Upper lobe of left lung (tissue), 6 donors: ENCODE measurements at regions not wholly inside any gene's neighbourhood (a gene's known extent, or its start where the extent isn't known, plus 50 kb on each side); places are given as distances from the start of the nearest gene placed in this dataset.
A peak's percentile ranks its signal among the peaks of the same experiment; 100 is the strongest.

Experiments
- ATAC-seq, 2 donors: fragments of 200-7000 bp; cut with Tn5 transposase; one replicate each; pipeline ENCODE4 v1.9.1; 2022; ENCODE audit warnings: mild to moderate bottlenecking in 2 of 2, moderate library complexity in 2 of 2; ENCODE audit not compliant: low FRiP score in 2 of 2
- DNase-seq, 2 donors: peaks; one replicate each; pipeline ENCODE4 v3.0.0-alpha.2; 2019 to 2020
- H3K27ac ChIP-seq, 4 donors: fragments of 200-600 bp; sonication (generic); one replicate each; pipeline ENCODE4 v1.5.1; 2016 to 2019
- H3K27me3 ChIP-seq, 4 donors: fragments of 200-600 bp; sonication (generic); one replicate each; pipeline ENCODE4 v1.5.1; 2017 to 2019
- H3K36me3 ChIP-seq, 4 donors: fragments of 200-600 bp; sonication (generic); one replicate each; pipeline ENCODE4 v1.5.1; 2016 to 2019
- H3K4me1 ChIP-seq, 4 donors: fragments of 200-600 bp; sonication (generic); one replicate each; pipeline ENCODE4 v1.5.1; 2018 to 2019
- H3K4me3 ChIP-seq, 4 donors: fragments of 200-600 bp; sonication (generic); one replicate each; pipeline ENCODE4 v1.5.1; 2017 to 2019; ENCODE audit warnings: mild to moderate bottlenecking in 2 of 4, moderate library complexity in 1 of 4
- H3K9me3 ChIP-seq, 4 donors: fragments of 200-600 bp; sonication (generic); one replicate each; pipeline ENCODE4 v1.5.1; 2018 to 2019
- CTCF ChIP-seq, 6 experiments: fragments of 450-650 bp in 4 of 6; fragments of 200-600 bp in 2 of 6; sonication (generic) in 2 of 6; IDR thresholded peaks; one replicate each; pipeline ENCODE4 v1.5.1; 2016 to 2019; ENCODE audit warnings: antibody characterized with exemption in 6 of 6
- EP300 ChIP-seq, 4 donors: sonication (generic); formaldehyde crosslinking; IDR thresholded peaks; one replicate each; pipeline ENCODE4 v1.5.1; 2017; ENCODE audit warnings: antibody characterized with exemption in 4 of 4, control low read depth in 2 of 4
- POLR2A ChIP-seq, 4 donors: fragments of 450-650 bp; IDR thresholded peaks; one replicate each; pipeline ENCODE4 v1.5.1; 2016 to 2017; ENCODE audit warnings: antibody characterized with exemption in 4 of 4, mild to moderate bottlenecking in 2 of 4
- POLR2AphosphoS5 ChIP-seq, 2 donors: sonication (generic); formaldehyde crosslinking; IDR thresholded peaks; one replicate each; pipeline ENCODE4 v1.5.1; 2017; ENCODE audit warnings: antibody characterized with exemption in 2 of 2
- WGBS, 2 donors: methylation state at CpG; one replicate each; pipeline ENCODE4 v1.1.5; 2017 to 2018; 5-methylcytosine and 5-hydroxymethylcytosine counted together
- donor health status: DM: no; HTN: no; CAD: no; lungs with moderate emphysema.
- donor health status: DM: no; HTN: yes; CAD: no; lungs with severe emphysema.

- Histone ChIP-seq H3K27ac (no peak overlapping the region), H3K27me3 (no peaks in the 10 kb centered on the region), H3K9me3 (no peaks in the 10 kb centered on the region), H3K36me3 (no peaks in the 10 kb centered on the region), H3K4me3 (no peak overlapping the region), H3K4me1 (peaks cover 0 to 3% (median 0%) of the 10 kb centered on the region in 4 donors)
- TF ChIP-seq POLR2A (IDR thresholded peaks at IDR 0.05) = no peak
- TF ChIP-seq CTCF (IDR thresholded peaks at IDR 0.05) = no peak
- no peak for TF ChIP-seq POLR2AphosphoS5 (IDR thresholded peaks at IDR 0.05)
- no peak for TF ChIP-seq EP300 (IDR thresholded peaks at IDR 0.05)
- 17 to 23% methylated on average over 1 of the region's 1 CpG for WGBS, 2 donors
- DNase-seq (no peak), ATAC-seq (no peak)
Observed at GRCh38 chr4:149291463-149291862, 524.2 kb downstream of the IQCM start.

DNA sequence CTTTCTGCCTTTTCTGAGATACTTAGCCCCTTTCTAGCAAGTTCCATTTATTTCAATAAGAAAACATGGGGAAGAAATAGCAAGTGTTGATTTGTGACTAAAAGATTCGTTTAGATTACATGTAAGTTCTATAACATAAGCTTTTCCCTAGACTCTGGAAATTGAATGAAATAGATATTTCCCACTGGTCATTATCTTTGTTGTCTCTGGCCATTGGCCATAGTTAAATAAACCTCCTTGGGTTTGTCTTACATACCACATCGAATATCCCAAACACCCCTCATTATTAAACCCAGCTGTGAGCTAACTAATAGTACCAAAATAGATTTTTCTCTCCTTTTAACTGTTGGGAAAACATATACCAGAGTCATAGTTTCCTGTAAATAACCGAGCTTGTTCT, 534.8 kb downstream of the IQCM start:
- 52 to 56% methylated on average over 3 of the region's 3 CpGs for WGBS, 2 donors

DNA sequence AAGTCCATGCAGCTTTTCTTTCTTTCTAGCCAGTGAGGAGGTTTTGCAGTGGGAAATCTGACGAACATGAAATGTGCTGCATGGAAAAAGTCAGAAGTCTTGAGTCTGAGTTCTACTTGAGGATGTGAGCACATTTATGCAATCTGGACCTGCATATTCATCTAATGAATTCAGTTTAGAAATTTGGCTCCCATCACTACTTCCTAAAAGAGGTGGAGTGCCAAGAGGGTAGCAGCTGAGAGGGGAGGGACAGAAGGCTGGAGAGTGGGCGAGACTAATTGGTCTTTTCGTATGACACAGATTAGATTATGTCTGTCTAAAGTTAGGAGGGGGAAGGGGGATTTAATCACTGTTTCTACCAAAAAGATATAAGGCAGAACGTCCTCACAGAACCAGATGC, 535.9 kb downstream of the IQCM start:
- no peak overlapping the region for H3K27ac ChIP-seq
- H3K4me1 ChIP-seq = no peaks in the 10 kb centered on the region
- DNase-seq (no peak), ATAC-seq (peak in 1 of 2 donors; percentile 54)
- WGBS, 2 donors = 57 to 60% methylated on average over 4 of the region's 4 CpGs
- H3K36me3 ChIP-seq = no peaks in the 10 kb centered on the region
- H3K9me3 ChIP-seq = peaks cover 0 to 3% (median 0%) of the 10 kb centered on the region in 4 donors
- H3K27me3 ChIP-seq = no peaks in the 10 kb centered on the region
- TF ChIP-seq EP300 (IDR thresholded peaks at IDR 0.05) (no peak), POLR2A (IDR thresholded peaks at IDR 0.05) (no peak), POLR2AphosphoS5 (IDR thresholded peaks at IDR 0.05) (no peak), CTCF (IDR thresholded peaks at IDR 0.05) (no peak)
- no peak overlapping the region for H3K4me3 ChIP-seq

More for the DNA sequence above, 534.8 kb downstream of the IQCM start:
- ATAC-seq (no peak), DNase-seq (no peak)
- Histone ChIP-seq H3K4me3 (no peak overlapping the region), H3K27ac (no peak overlapping the region), H3K36me3 (no peaks in the 10 kb centered on the region), H3K27me3 (no peaks in the 10 kb centered on the region), H3K9me3 (no peaks in the 10 kb centered on the region), H3K4me1 (no peaks in the 10 kb centered on the region)
- TF ChIP-seq POLR2AphosphoS5 (IDR thresholded peaks at IDR 0.05) (no peak), POLR2A (IDR thresholded peaks at IDR 0.05) (no peak), EP300 (IDR thresholded peaks at IDR 0.05) (no peak), CTCF (IDR thresholded peaks at IDR 0.05) (no peak)

- ATAC-seq = no peak
Observed at GRCh38 chr4:149279331-149279730, 536.3 kb downstream of the IQCM start.

More at GRCh38 chr4:149279331-149279730, 536.3 kb downstream of the IQCM start:
- H3K27me3 ChIP-seq = no peaks in the 10 kb centered on the region
- DNase-seq = no peak
- 85 to 93% methylated on average over 7 of the region's 7 CpGs for WGBS, 2 donors
- H3K9me3 ChIP-seq = peaks cover 0 to 3% (median 0%) of the 10 kb centered on the region in 4 donors
- TF ChIP-seq POLR2A (IDR thresholded peaks at IDR 0.05) (no peak), CTCF (IDR thresholded peaks at IDR 0.05) (no peak), EP300 (IDR thresholded peaks at IDR 0.05) (no peak), POLR2AphosphoS5 (IDR thresholded peaks at IDR 0.05) (no peak)
- no peaks in the 10 kb centered on the region for H3K36me3 ChIP-seq
- H3K27ac ChIP-seq = no peak overlapping the region
- H3K4me1 ChIP-seq = no peaks in the 10 kb centered on the region
- no peak overlapping the region for H3K4me3 ChIP-seq
